Lower leg skin (tissue), 3 donors: ENCODE measurements at regions not wholly inside any gene's neighbourhood (a gene's known extent, or its start where the extent isn't known, plus 50 kb on each side); places are given as distances from the start of the nearest gene placed in this dataset.

Experiments
- CTCF ChIP-seq, 3 donors: fragments of 450-650 bp; IDR thresholded peaks; one replicate each; pipeline ENCODE4 v1.5.1; 2016; ENCODE audit warnings: antibody characterized with exemption in 3 of 3, mild to moderate bottlenecking in 3 of 3, moderate library complexity in 2 of 3
- POLR2A ChIP-seq, 2 donors: fragments of 450-650 bp; IDR thresholded peaks; one replicate each; pipeline ENCODE4 v1.6.1; 2016 to 2017; ENCODE audit warnings: antibody characterized with exemption in 2 of 2, mild to moderate bottlenecking in 1 of 2, moderate library complexity in 1 of 2

GRCh38 chr1:29567257-29567656 is 330.9 kb downstream of the PTPRU start:
- no peak for TF ChIP-seq CTCF (IDR thresholded peaks at IDR 0.05)
- TF ChIP-seq POLR2A (IDR thresholded peaks at IDR 0.05): no peak
